ENCODE measurements at regions not wholly inside any gene's neighbourhood (a gene's known extent, or its start where the extent isn't known, plus 50 kb on each side); places are given as distances from the start of the nearest gene placed in this dataset.

DNA sequence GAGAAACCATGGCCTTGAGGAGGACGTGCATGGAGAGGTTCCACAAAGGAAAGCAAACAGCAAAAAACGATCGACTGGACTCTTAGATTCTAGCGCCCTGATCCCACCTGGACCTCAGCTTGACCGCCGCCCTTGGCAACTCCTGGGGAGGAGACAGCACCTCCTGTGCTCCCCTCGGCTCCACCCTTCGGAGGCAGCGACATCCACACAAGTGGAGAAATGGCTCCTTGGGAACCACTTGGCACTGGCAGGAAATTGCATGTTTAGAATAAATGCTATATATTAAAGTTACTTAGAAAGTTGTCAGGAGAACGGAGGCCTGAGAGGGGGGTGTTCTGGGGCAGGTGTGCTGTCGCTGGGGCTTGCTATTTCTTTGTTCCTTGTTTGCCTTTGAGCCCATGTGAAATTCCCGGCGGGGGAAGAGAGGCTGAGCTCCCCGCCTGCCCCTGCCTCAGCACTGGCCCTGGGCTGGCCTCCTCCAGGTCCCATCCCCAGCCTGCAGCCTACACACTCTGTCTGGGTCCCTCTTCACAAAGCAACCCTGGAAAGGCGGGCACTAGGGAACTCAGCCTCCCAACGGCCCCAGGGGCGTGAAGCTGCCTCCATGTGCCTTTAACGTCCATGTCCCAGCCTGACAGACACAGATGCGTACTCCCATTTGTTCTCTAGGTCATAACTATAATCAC is 395.3 kb downstream of the BRD1 start:
- TF ChIP-seq, protein P1, sequence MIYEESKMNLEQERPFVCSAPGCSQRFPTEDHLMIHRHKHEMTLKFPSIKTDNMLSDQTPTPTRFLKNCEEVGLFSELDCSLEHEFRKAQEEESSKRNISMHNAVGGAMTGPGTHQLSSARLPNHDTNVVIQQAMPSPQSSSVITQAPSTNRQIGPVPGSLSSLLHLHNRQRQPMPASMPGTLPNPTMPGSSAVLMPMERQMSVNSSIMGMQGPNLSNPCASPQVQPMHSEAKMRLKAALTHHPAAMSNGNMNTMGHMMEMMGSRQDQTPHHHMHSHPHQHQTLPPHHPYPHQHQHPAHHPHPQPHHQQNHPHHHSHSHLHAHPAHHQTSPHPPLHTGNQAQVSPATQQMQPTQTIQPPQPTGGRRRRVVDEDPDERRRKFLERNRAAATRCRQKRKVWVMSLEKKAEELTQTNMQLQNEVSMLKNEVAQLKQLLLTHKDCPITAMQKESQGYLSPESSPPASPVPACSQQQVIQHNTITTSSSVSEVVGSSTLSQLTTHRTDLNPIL (CRISPR knock-in tag; IDR thresholded peaks at IDR 0.05; ENCODE audit: low read depth): no peak
- TF ChIP-seq ZNF8 (CRISPR knock-in tag; IDR thresholded peaks at IDR 0.05): no peak
- TF ChIP-seq ZNF70 (CRISPR knock-in tag; IDR thresholded peaks at IDR 0.05): no peak
- TF ChIP-seq OSR1 (CRISPR knock-in tag; IDR thresholded peaks at IDR 0.05): no peak
- TF ChIP-seq BACH2 (CRISPR knock-in tag; IDR thresholded peaks at IDR 0.05; ENCODE audit: borderline replicate concordance): no peak
- TF ChIP-seq, protein P2, sequence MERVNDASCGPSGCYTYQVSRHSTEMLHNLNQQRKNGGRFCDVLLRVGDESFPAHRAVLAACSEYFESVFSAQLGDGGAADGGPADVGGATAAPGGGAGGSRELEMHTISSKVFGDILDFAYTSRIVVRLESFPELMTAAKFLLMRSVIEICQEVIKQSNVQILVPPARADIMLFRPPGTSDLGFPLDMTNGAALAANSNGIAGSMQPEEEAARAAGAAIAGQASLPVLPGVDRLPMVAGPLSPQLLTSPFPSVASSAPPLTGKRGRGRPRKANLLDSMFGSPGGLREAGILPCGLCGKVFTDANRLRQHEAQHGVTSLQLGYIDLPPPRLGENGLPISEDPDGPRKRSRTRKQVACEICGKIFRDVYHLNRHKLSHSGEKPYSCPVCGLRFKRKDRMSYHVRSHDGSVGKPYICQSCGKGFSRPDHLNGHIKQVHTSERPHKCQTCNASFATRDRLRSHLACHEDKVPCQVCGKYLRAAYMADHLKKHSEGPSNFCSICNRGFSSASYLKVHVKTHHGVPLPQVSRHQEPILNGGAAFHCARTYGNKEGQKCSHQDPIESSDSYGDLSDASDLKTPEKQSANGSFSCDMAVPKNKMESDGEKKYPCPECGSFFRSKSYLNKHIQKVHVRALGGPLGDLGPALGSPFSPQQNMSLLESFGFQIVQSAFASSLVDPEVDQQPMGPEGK (CRISPR knock-in tag; IDR thresholded peaks at IDR 0.05; ENCODE audit: borderline replicate concordance): no peak
- TF ChIP-seq, protein P3, sequence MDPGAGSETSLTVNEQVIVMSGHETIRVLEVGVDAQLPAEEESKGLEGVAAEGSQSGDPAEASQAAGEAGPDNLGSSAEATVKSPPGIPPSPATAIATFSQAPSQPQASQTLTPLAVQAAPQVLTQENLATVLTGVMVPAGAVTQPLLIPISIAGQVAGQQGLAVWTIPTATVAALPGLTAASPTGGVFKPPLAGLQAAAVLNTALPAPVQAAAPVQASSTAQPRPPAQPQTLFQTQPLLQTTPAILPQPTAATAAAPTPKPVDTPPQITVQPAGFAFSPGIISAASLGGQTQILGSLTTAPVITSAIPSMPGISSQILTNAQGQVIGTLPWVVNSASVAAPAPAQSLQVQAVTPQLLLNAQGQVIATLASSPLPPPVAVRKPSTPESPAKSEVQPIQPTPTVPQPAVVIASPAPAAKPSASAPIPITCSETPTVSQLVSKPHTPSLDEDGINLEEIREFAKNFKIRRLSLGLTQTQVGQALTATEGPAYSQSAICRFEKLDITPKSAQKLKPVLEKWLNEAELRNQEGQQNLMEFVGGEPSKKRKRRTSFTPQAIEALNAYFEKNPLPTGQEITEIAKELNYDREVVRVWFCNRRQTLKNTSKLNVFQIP (CRISPR knock-in tag; IDR thresholded peaks at IDR 0.05; ENCODE audit: borderline replicate concordance, low read depth): no peak
- no peak for TF ChIP-seq ZNF565 (CRISPR knock-in tag; conservative IDR thresholded peaks at IDR 0.05; ENCODE audit: low read depth)
- TF ChIP-seq ZFP3 (CRISPR knock-in tag; IDR thresholded peaks at IDR 0.05): no peak
- TF ChIP-seq ESRRG (CRISPR knock-in tag; IDR thresholded peaks at IDR 0.05): no peak
- no peak for ATAC-seq

- TF ChIP-seq ESRRG (CRISPR knock-in tag; IDR thresholded peaks at IDR 0.05) (no peak), TCF4 (CRISPR knock-in tag; IDR thresholded peaks at IDR 0.05; ENCODE audit: borderline replicate concordance) (no peak), BACH2 (CRISPR knock-in tag; IDR thresholded peaks at IDR 0.05; ENCODE audit: borderline replicate concordance) (no peak), ZC3H10 (CRISPR knock-in tag; IDR thresholded peaks at IDR 0.05) (no peak), ZFP30 (CRISPR knock-in tag; IDR thresholded peaks at IDR 0.05) (no peak), RARB (CRISPR knock-in tag; IDR thresholded peaks at IDR 0.05) (no peak), ZNF565 (CRISPR knock-in tag; conservative IDR thresholded peaks at IDR 0.05; ENCODE audit: low read depth) (no peak), ARNTL (CRISPR knock-in tag; IDR thresholded peaks at IDR 0.05; ENCODE audit: borderline replicate concordance, low read depth) (no peak), GLIS3 (CRISPR knock-in tag; IDR thresholded peaks at IDR 0.05) (no peak), TOX (CRISPR knock-in tag; IDR thresholded peaks at IDR 0.05; ENCODE audit: borderline replicate concordance) (no peak), OSR1 (CRISPR knock-in tag; IDR thresholded peaks at IDR 0.05) (no peak)
- TF ChIP-seq, protein P4, sequence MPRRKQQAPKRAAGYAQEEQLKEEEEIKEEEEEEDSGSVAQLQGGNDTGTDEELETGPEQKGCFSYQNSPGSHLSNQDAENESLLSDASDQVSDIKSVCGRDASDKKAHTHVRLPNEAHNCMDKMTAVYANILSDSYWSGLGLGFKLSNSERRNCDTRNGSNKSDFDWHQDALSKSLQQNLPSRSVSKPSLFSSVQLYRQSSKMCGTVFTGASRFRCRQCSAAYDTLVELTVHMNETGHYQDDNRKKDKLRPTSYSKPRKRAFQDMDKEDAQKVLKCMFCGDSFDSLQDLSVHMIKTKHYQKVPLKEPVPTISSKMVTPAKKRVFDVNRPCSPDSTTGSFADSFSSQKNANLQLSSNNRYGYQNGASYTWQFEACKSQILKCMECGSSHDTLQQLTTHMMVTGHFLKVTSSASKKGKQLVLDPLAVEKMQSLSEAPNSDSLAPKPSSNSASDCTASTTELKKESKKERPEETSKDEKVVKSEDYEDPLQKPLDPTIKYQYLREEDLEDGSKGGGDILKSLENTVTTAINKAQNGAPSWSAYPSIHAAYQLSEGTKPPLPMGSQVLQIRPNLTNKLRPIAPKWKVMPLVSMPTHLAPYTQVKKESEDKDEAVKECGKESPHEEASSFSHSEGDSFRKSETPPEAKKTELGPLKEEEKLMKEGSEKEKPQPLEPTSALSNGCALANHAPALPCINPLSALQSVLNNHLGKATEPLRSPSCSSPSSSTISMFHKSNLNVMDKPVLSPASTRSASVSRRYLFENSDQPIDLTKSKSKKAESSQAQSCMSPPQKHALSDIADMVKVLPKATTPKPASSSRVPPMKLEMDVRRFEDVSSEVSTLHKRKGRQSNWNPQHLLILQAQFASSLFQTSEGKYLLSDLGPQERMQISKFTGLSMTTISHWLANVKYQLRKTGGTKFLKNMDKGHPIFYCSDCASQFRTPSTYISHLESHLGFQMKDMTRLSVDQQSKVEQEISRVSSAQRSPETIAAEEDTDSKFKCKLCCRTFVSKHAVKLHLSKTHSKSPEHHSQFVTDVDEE (CRISPR knock-in tag; IDR thresholded peaks at IDR 0.05): no peak
- TF ChIP-seq, protein P1 (CRISPR knock-in tag; IDR thresholded peaks at IDR 0.05; ENCODE audit: low read depth): no peak
Observed at GRCh38 chr22:49431551-49431950, 396.1 kb downstream of the BRD1 start.

DNA sequence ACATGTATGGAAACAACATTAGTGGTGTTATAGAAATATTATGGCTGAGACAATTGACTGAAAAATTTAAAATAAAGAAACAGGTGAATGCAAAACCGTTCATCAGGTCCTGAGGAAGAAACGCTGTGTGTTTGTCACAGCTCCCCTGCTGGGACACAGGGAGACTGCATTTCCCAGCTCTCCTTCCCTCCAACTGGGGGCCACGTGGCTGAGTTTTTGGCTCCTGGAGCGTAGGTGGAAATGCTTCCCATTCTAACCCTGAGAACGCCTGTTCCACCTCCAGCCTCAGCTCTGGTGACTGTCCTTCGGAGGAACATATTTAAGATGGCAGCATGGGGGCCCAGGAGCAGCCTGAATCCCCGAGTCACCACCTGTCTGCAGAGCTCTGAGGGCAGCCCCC is 398.6 kb downstream of the BRD1 start:
- ATAC-seq: no peak
- no peak for TF ChIP-seq ARNTL (CRISPR knock-in tag; IDR thresholded peaks at IDR 0.05; ENCODE audit: borderline replicate concordance, low read depth)
- TF ChIP-seq, protein P4 (CRISPR knock-in tag; IDR thresholded peaks at IDR 0.05): no peak
- TF ChIP-seq TOX (CRISPR knock-in tag; IDR thresholded peaks at IDR 0.05; ENCODE audit: borderline replicate concordance): no peak
- no peak for TF ChIP-seq ZFP3 (CRISPR knock-in tag; IDR thresholded peaks at IDR 0.05)
- no peak for TF ChIP-seq CSRNP3 (CRISPR knock-in tag; IDR thresholded peaks at IDR 0.05)
- no peak for TF ChIP-seq ESRRG (CRISPR knock-in tag; IDR thresholded peaks at IDR 0.05)
- TF ChIP-seq, protein P1 (CRISPR knock-in tag; IDR thresholded peaks at IDR 0.05; ENCODE audit: low read depth): no peak
- TF ChIP-seq PPARA (CRISPR knock-in tag; IDR thresholded peaks at IDR 0.05; ENCODE audit: borderline replicate concordance): no peak
- TF ChIP-seq ZFP30 (CRISPR knock-in tag; IDR thresholded peaks at IDR 0.05): no peak
- no peak for TF ChIP-seq ZNF8 (CRISPR knock-in tag; IDR thresholded peaks at IDR 0.05)

More at GRCh38 chr22:49431551-49431950, 396.1 kb downstream of the BRD1 start:
- ATAC-seq: no peak

All from SK-N-SH treated with all-trans-retinoic acid at 6 μM for 48 hours (cell line).